ENCODE measurements at regions not wholly inside any gene's neighbourhood (a gene's known extent, or its start where the extent isn't known, plus 50 kb on each side); places are given as distances from the start of the nearest gene placed in this dataset.

DNA sequence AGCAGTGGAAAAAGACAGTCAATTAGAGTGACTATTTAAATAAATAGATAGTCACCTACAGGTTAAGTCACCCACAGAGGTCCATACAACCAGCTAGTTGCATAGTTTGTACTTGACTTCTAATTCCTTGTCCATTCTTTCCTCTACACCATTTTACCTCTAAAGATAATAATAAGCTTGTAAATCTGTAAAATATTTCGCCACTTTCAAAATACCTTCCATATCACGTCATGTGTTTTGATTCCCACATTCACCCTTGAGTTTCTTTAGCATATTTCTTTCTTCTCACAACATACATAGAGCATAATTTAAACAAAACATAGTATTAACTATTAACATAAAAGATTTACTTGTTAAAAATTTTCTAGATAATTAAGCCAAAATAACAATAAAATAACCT, 689.6 kb downstream of the MECOM start (continued):
- TF ChIP-seq, protein P1, sequence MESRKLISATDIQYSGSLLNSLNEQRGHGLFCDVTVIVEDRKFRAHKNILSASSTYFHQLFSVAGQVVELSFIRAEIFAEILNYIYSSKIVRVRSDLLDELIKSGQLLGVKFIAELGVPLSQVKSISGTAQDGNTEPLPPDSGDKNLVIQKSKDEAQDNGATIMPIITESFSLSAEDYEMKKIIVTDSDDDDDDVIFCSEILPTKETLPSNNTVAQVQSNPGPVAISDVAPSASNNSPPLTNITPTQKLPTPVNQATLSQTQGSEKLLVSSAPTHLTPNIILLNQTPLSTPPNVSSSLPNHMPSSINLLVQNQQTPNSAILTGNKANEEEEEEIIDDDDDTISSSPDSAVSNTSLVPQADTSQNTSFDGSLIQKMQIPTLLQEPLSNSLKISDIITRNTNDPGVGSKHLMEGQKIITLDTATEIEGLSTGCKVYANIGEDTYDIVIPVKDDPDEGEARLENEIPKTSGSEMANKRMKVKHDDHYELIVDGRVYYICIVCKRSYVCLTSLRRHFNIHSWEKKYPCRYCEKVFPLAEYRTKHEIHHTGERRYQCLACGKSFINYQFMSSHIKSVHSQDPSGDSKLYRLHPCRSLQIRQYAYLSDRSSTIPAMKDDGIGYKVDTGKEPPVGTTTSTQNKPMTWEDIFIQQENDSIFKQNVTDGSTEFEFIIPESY (IDR thresholded peaks at IDR 0.05; ENCODE audit: extremely low read depth, insufficient replicate concordance, low read length) = no peak
- TF ChIP-seq, protein P2, sequence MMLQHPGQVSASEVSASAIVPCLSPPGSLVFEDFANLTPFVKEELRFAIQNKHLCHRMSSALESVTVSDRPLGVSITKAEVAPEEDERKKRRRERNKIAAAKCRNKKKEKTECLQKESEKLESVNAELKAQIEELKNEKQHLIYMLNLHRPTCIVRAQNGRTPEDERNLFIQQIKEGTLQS (IDR thresholded peaks at IDR 0.05) = no peak
- no peak for TF ChIP-seq ZNF274 (IDR thresholded peaks at IDR 0.05; ENCODE audit: low read depth, low read length)

DNA sequence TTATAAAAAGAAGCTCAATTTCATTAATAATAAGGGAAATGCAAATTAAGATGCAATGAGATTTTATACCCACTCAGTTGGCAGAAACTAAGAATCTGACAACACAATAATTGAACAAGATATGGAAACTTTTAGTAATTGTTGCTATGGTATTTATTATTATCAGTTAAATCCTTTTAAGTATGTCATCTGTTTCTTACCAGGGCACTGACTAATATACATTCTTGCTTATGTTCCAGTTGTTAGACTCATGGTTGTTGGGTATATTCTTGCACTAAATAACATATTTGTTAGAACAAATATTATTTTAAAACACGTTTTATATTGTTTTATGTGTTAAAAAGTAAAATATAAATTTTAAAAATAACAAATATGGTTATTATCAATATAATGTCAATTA, 690.3 kb downstream of the MECOM start:
- Histone ChIP-seq H3K4me1 (ENCODE audit: control insufficient read depth in 1 of 2, insufficient read depth in 2 of 2, low read length in 2 of 2) (no peaks in the 10 kb centered on the region), H3K9me2 (ENCODE audit: insufficient read depth) (no peaks in the 10 kb centered on the region), H3K9me3 (ENCODE audit: control insufficient read depth in 1 of 2, insufficient read depth in 1 of 2, low read depth in 1 of 2, low read length in 2 of 2) (no peaks in the 10 kb centered on the region), H3K36me3 (ENCODE audit: control insufficient read depth in 1 of 2, insufficient read depth in 2 of 2, low read length in 2 of 2) (no peaks in the 10 kb centered on the region), H3K79me2 (ENCODE audit: insufficient read depth, low read length) (no peaks in the 10 kb centered on the region), H2AFZ (ENCODE audit: low read depth, low read length, poor library complexity, severe bottlenecking) (no peak overlapping the region), H3K27ac (ENCODE audit: low read depth, low read length) (no peak overlapping the region), H4K20me1 (ENCODE audit: insufficient read depth) (no peaks in the 10 kb centered on the region), H3K4me3 (replicated peaks in 1 of 2; ENCODE audit: low read depth in 1 of 2, low read length in 2 of 2) (no peak overlapping the region), H3K27me3 (ENCODE audit: insufficient read depth, low read length) (no peaks in the 10 kb centered on the region), H3K4me2 (ENCODE audit: low read length) (no peak overlapping the region), H3K9ac (ENCODE audit: low read length) (no peak overlapping the region)
- TF ChIP-seq, protein P3, sequence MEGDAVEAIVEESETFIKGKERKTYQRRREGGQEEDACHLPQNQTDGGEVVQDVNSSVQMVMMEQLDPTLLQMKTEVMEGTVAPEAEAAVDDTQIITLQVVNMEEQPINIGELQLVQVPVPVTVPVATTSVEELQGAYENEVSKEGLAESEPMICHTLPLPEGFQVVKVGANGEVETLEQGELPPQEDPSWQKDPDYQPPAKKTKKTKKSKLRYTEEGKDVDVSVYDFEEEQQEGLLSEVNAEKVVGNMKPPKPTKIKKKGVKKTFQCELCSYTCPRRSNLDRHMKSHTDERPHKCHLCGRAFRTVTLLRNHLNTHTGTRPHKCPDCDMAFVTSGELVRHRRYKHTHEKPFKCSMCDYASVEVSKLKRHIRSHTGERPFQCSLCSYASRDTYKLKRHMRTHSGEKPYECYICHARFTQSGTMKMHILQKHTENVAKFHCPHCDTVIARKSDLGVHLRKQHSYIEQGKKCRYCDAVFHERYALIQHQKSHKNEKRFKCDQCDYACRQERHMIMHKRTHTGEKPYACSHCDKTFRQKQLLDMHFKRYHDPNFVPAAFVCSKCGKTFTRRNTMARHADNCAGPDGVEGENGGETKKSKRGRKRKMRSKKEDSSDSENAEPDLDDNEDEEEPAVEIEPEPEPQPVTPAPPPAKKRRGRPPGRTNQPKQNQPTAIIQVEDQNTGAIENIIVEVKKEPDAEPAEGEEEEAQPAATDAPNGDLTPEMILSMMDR (IDR thresholded peaks at IDR 0.05 in 2 of 3, conservative IDR thresholded peaks at IDR 0.05 in 1 of 3; ENCODE audit: borderline replicate concordance in 1 of 3, insufficient read depth in 1 of 3, low read depth in 2 of 3, low read length in 2 of 3) = no peak
- TF ChIP-seq EGR1 (IDR thresholded peaks at IDR 0.05; ENCODE audit: low read depth) (no peak), TCF7L2 (IDR thresholded peaks at IDR 0.05; ENCODE audit: borderline replicate concordance, extremely low read depth, insufficient read depth, insufficient read length) (no peak), ZNF274 (IDR thresholded peaks at IDR 0.05; ENCODE audit: low read depth, low read length) (no peak), ELF1 (IDR thresholded peaks at IDR 0.05; ENCODE audit: borderline replicate concordance, low read depth) (no peak), JUND (IDR thresholded peaks at IDR 0.05) (no peak), POLR2AphosphoS5 (IDR thresholded peaks at IDR 0.05; ENCODE audit: low read depth, low read length) (no peak), SP1 (IDR thresholded peaks at IDR 0.05; ENCODE audit: low read depth) (no peak), CEBPB (IDR thresholded peaks at IDR 0.05; ENCODE audit: low read depth) (no peak), POLR2A (IDR thresholded peaks at IDR 0.05; ENCODE audit: borderline replicate concordance, extremely low read depth, insufficient read depth, insufficient read length) (no peak), RAD21 (IDR thresholded peaks at IDR 0.05; ENCODE audit: low read depth) (no peak), FOSL1 (IDR thresholded peaks at IDR 0.05; ENCODE audit: low read depth) (no peak), EZH2 (IDR thresholded peaks at IDR 0.05) (no peak), SRF (IDR thresholded peaks at IDR 0.05; ENCODE audit: low read depth) (no peak), ZFX (IDR thresholded peaks at IDR 0.05) (no peak), EZH2phosphoT487 (IDR thresholded peaks at IDR 0.05; ENCODE audit: borderline replicate concordance) (no peak), SIN3A (IDR thresholded peaks at IDR 0.05; ENCODE audit: low read depth) (no peak)
- TF ChIP-seq, protein P4, sequence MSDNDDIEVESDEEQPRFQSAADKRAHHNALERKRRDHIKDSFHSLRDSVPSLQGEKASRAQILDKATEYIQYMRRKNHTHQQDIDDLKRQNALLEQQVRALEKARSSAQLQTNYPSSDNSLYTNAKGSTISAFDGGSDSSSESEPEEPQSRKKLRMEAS (IDR thresholded peaks at IDR 0.05) = no peak
- TF ChIP-seq, protein P1 (IDR thresholded peaks at IDR 0.05; ENCODE audit: extremely low read depth, insufficient replicate concordance, low read length) = no peak
- TF ChIP-seq, protein P2 (IDR thresholded peaks at IDR 0.05) = no peak
- intact Hi-C loops (cut with micrococcal nuclease) = no loop called here
- ChIA-PET RAD21 (ENCODE audit: low non-redundant PET in 1 of 2, low total read pairs in 2 of 2, uncharacterized antibody in 2 of 2, unreplicated experiment in 2 of 2) (no interaction called here), POLR2A (no interaction called here), CTCF (no interaction called here)
- ATAC-seq (no peak), DNase-seq (ENCODE audit: low read depth, low spot score) (no peak)
- BruUV-seq (replicated peaks) = no TSS peak
